Loucy (cell line): ENCODE measurements at regions not wholly inside any gene's neighbourhood (a gene's known extent, or its start where the extent isn't known, plus 50 kb on each side); places are given as distances from the start of the nearest gene placed in this dataset.

Experiments
- EZH2phosphoT487 ChIP-seq: fragments of 200-600 bp; IDR thresholded peaks from 2 replicates; pipeline ENCODE4 v1.6.1; 2018; ENCODE audit warnings: antibody characterized with exemption, mild to moderate bottlenecking, moderate library complexity, borderline replicate concordance
- TF ChIP-seq, protein P1 (sequence below): fragments of 200-600 bp; sonication (generic); conservative IDR thresholded peaks from 2 replicates; pipeline ENCODE4 v1.5.1; 2014; ENCODE audit warnings: mild to moderate bottlenecking, antibody characterized with exemption, low read length

DNA sequence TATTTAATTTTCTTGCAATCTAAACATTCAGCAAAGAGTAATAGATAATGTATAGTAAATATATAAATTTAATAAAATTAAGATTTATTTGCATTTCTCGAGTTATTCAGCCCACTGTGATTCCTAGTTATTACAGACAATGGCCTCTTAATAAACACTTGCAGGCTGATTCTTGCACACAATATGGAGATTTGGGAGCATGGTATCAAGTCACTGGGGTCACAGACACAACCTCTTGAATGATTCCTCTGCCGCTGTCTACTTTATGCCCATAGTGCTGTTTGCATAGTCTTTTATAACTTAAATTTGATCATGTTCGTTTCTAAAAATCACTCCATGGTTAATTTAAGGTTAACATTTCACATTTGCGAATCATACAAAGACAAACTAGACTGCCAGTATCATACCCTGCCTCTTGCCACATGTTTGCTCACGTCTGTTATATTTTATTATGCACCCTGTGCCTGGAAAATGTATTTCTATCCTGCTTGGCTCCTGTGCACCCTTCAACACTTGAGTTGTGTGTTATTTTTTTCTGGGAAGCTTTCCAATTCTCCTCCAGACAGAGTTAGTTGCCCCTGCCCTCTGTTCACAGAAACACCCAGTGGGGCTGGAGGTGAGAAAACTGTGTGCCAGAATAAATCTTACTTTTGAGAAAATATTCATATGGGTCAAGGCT is 206.3 kb upstream of the ROBO1 start:
- TF ChIP-seq, protein P1, sequence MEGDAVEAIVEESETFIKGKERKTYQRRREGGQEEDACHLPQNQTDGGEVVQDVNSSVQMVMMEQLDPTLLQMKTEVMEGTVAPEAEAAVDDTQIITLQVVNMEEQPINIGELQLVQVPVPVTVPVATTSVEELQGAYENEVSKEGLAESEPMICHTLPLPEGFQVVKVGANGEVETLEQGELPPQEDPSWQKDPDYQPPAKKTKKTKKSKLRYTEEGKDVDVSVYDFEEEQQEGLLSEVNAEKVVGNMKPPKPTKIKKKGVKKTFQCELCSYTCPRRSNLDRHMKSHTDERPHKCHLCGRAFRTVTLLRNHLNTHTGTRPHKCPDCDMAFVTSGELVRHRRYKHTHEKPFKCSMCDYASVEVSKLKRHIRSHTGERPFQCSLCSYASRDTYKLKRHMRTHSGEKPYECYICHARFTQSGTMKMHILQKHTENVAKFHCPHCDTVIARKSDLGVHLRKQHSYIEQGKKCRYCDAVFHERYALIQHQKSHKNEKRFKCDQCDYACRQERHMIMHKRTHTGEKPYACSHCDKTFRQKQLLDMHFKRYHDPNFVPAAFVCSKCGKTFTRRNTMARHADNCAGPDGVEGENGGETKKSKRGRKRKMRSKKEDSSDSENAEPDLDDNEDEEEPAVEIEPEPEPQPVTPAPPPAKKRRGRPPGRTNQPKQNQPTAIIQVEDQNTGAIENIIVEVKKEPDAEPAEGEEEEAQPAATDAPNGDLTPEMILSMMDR, result no peak
- TF ChIP-seq EZH2phosphoT487, result no peak
